CD4-positive, alpha-beta T cell (primary cell): ENCODE measurements at regions not wholly inside any gene's neighbourhood (a gene's known extent, or its start where the extent isn't known, plus 50 kb on each side); places are given as distances from the start of the nearest gene placed in this dataset.

Experiments used
- ATAC-seq: fragments of 200-7000 bp; cut with Tn5 transposase; one replicate; pipeline ENCODE4 v1.10.0; 2022; ENCODE audit warnings: mild to moderate bottlenecking; ENCODE audit not compliant: poor library complexity
- CTCF ChIA-PET: fragments of 350-600 bp; sonication (Branson Sonifier 250); formaldehyde crosslinking; loops from one replicate; lab custom pipeline; 2021; ENCODE audit warnings: antibody characterized with exemption, inconsistent platforms; lab: Charles Lee
- POLR2A ChIA-PET: fragments of 350-600 bp; sonication (Branson Sonifier 250); formaldehyde crosslinking; loops from one replicate; lab custom pipeline; 2021; ENCODE audit warnings: antibody characterized with exemption, inconsistent platforms; lab: Charles Lee
- DNase-seq, 14 experiments: peaks; one replicate each; pipeline ENCODE4 v3.0.0-alpha.2; 2013 to 2020; ENCODE audit warnings: mixed read lengths in 2 of 14
- H3K27ac ChIP-seq, 2 donors: one replicate each; pipeline versions ENCODE4 v1.5.1 to v1.7.0; 2013; ENCODE audit warnings: low read length in 2 of 2, low read depth in 1 of 2, mild to moderate bottlenecking in 1 of 2
- H3K27me3 ChIP-seq, 2 experiments: 1 replicate in 1 of 2; 2 replicates in 1 of 2; pipeline versions ENCODE4 v1.6.1 to v1.7.0; 2013; ENCODE audit warnings: low read length in 2 of 2, control low read depth in 1 of 2, mild to moderate bottlenecking in 1 of 2, moderate library complexity in 1 of 2; ENCODE audit not compliant: insufficient read depth in 2 of 2, control insufficient read depth in 1 of 2
- H3K36me3 ChIP-seq: one replicate; pipeline ENCODE4 v1.6.1; 2013; ENCODE audit warnings: low read length, control low read depth; ENCODE audit not compliant: insufficient read depth
- H3K4me1 ChIP-seq: one replicate; pipeline ENCODE4 v1.6.1; 2013; ENCODE audit warnings: low read length, control low read depth; ENCODE audit not compliant: insufficient read depth
- H3K4me3 ChIP-seq: one replicate; pipeline ENCODE4 v1.5.1; 2013; ENCODE audit warnings: mild to moderate bottlenecking, low read length, moderate library complexity
- H3K9me3 ChIP-seq, 2 experiments: 1 replicate in 1 of 2; 2 replicates in 1 of 2; pipeline versions ENCODE4 v1.6.1 to v1.7.0; 2013; ENCODE audit warnings: low read length in 2 of 2, mild to moderate bottlenecking in 2 of 2, control low read depth in 1 of 2, moderate library complexity in 1 of 2; ENCODE audit not compliant: control insufficient read depth in 1 of 2, insufficient read depth in 1 of 2
- H3K27ac Mint-ChIP-seq: one replicate; pipeline ENCODE4 v1.8.0; 2020; ENCODE audit warnings: mixed read lengths
- H3K27me3 Mint-ChIP-seq: one replicate; pipeline ENCODE4 v1.8.0; 2021; ENCODE audit warnings: mixed read lengths
- H3K36me3 Mint-ChIP-seq: one replicate; pipeline ENCODE4 v1.8.0; 2021; ENCODE audit warnings: low read depth, mixed read lengths
- H3K4me1 Mint-ChIP-seq: one replicate; pipeline ENCODE4 v1.8.0; 2021; ENCODE audit warnings: low read depth, mixed read lengths
- H3K4me3 Mint-ChIP-seq: one replicate; pipeline ENCODE4 v1.8.0; 2020; ENCODE audit warnings: mild to moderate bottlenecking, mixed read lengths
- H3K9me3 Mint-ChIP-seq: one replicate; pipeline ENCODE4 v1.8.0; 2020; ENCODE audit warnings: mixed read lengths
- CTCF ChIP-seq: fragments of 200-600 bp; IDR thresholded peaks from one replicate; pipeline ENCODE4 v1.8.0; 2022; ENCODE audit warnings: antibody characterized with exemption, mild to moderate bottlenecking
- intact Hi-C, 2 experiments: fragments of 100-400 bp; cut with DNase I in 1 of 2; cut with micrococcal nuclease in 1 of 2; formaldehyde crosslinking; loops; one replicate each; pipeline versions ENCODE4 v1.15.1 to v1.9.0; 2023 to 2025; cut with DNase I, micrococcal nuclease

- DNase-seq: no peak
Measured at GRCh38 chr10:130438861-130439260, 302.7 kb downstream of the GLRX3 start.

GRCh38 chr10:130439766-130440165, 303.6 kb downstream of the GLRX3 start:
- ChIA-PET CTCF (no interaction called here), POLR2A (no interaction called here)
- Mint-ChIP-seq H3K4me1 (no peaks in the 10 kb centered on the region), H3K27ac (no peak overlapping the region), H3K27me3 (peaks cover 11% of the 10 kb centered on the region), H3K36me3 (no peaks in the 10 kb centered on the region), H3K4me3 (no peak overlapping the region), H3K9me3 (no peaks in the 10 kb centered on the region)
- H3K4me1 ChIP-seq: no peaks in the 10 kb centered on the region
- no peak overlapping the region for H3K4me3 ChIP-seq
- no peak for ATAC-seq
- H3K27me3 ChIP-seq: no peaks in the 10 kb centered on the region
- H3K36me3 ChIP-seq: no peaks in the 10 kb centered on the region
- DNase-seq: no peak
- H3K9me3 ChIP-seq: peaks cover 0 to 25% of the 10 kb centered on the region in 2 experiments
- no peak overlapping the region for H3K27ac ChIP-seq
- TF ChIP-seq CTCF: no peak
- intact Hi-C loops: no loop called here

More at GRCh38 chr10:130438861-130439260, 302.7 kb downstream of the GLRX3 start:
- Histone ChIP-seq H3K4me1 (no peaks in the 10 kb centered on the region), H3K36me3 (no peaks in the 10 kb centered on the region), H3K9me3 (peaks cover 0 to 31% of the 10 kb centered on the region in 2 experiments), H3K4me3 (no peak overlapping the region), H3K27me3 (no peaks in the 10 kb centered on the region), H3K27ac (no peak overlapping the region)
- H3K36me3 Mint-ChIP-seq: no peaks in the 10 kb centered on the region
- no peak for TF ChIP-seq CTCF
- ChIA-PET POLR2A (no interaction called here), CTCF (no interaction called here)
- no peaks in the 10 kb centered on the region for H3K9me3 Mint-ChIP-seq
- H3K27me3 Mint-ChIP-seq: peaks cover 11% of the 10 kb centered on the region
- H3K4me3 Mint-ChIP-seq: no peak overlapping the region
- H3K27ac Mint-ChIP-seq: no peak overlapping the region
- H3K4me1 Mint-ChIP-seq: no peaks in the 10 kb centered on the region
- no peak for ATAC-seq
- intact Hi-C loops: no loop called here

- H3K9me3 Mint-ChIP-seq: no peaks in the 10 kb centered on the region
- no peak overlapping the region for H3K27ac Mint-ChIP-seq
- H3K4me3 Mint-ChIP-seq: no peak overlapping the region
- ChIA-PET POLR2A (no interaction called here), CTCF (no interaction called here)
- no peak for TF ChIP-seq CTCF
- Histone ChIP-seq H3K4me3 (no peak overlapping the region), H3K9me3 (peaks cover 0 to 21% of the 10 kb centered on the region in 2 experiments), H3K36me3 (no peaks in the 10 kb centered on the region), H3K27ac (no peak overlapping the region), H3K27me3 (no peaks in the 10 kb centered on the region), H3K4me1 (no peaks in the 10 kb centered on the region)
- no peaks in the 10 kb centered on the region for H3K36me3 Mint-ChIP-seq
- no peak for DNase-seq
- intact Hi-C loops: no loop called here
- no peaks in the 10 kb centered on the region for H3K4me1 Mint-ChIP-seq
- ATAC-seq: no peak
- peaks cover 11% of the 10 kb centered on the region for H3K27me3 Mint-ChIP-seq
Measured at GRCh38 chr10:130440494-130440893, 304.3 kb downstream of the GLRX3 start.
